ENCODE measurements at regions not wholly inside any gene's neighbourhood (a gene's known extent, or its start where the extent isn't known, plus 50 kb on each side); places are given as distances from the start of the nearest gene placed in this dataset.
"Not testable (repeated sequence)": the region's sequence is repeated elsewhere in the genome, so short reads cannot be mapped to it uniquely, and the experiment has no call there.

GRCh38 chr1:214859647-214860046 is 222.9 kb upstream of the KCNK2 start:
- Histone ChIP-seq H3K4me1 (ENCODE audit: insufficient read depth, low read length) (no peaks in the 10 kb centered on the region), H3K9me3 (ENCODE audit: control insufficient read depth, insufficient read depth, low read length) (no peaks in the 10 kb centered on the region), H3K9ac (ENCODE audit: low read depth, low read length) (no peak overlapping the region), H3K36me3 (ENCODE audit: insufficient read depth, low read length) (no peaks in the 10 kb centered on the region)

GRCh38 chr1:214861615-214862014 is 220.9 kb upstream of the KCNK2 start:
- Histone ChIP-seq H3K9ac (ENCODE audit: low read depth, low read length) (no peak overlapping the region), H3K4me1 (ENCODE audit: insufficient read depth, low read length) (no peaks in the 10 kb centered on the region), H3K9me3 (ENCODE audit: control insufficient read depth, insufficient read depth, low read length) (no peaks in the 10 kb centered on the region), H3K36me3 (ENCODE audit: insufficient read depth, low read length) (no peaks in the 10 kb centered on the region)

DNA sequence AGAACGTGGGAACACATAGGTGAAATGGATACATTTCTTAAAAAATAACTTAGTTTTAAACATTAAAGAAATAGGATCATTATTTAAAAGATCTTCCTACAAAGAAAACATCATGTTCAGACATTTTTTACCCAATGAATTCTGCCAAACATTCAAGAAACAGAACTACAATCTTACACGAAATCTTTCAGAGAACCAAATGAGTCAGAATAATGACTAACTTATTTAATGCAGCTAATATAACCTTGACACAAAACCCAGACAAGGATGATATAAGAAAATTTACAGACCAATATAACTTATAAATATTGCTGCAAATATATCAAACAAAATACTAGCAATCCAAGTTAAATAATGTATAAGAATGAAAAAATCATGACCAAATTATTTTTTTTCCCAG is 220.1 kb upstream of the KCNK2 start:
- Histone ChIP-seq H3K9ac (ENCODE audit: low read depth, low read length) (no peak overlapping the region), H3K4me1 (ENCODE audit: insufficient read depth, low read length) (no peaks in the 10 kb centered on the region), H3K9me3 (ENCODE audit: control insufficient read depth, insufficient read depth, low read length) (no peaks in the 10 kb centered on the region), H3K36me3 (ENCODE audit: insufficient read depth, low read length) (no peaks in the 10 kb centered on the region)

- no peaks in the 10 kb centered on the region for H3K9me3 ChIP-seq (ENCODE audit: control insufficient read depth, insufficient read depth, low read length)
- H3K9ac ChIP-seq (ENCODE audit: low read depth, low read length), result no peak overlapping the region
These were observed 217.4 kb upstream of the KCNK2 start for GRCh38 chr1:214864896-214865688.

GRCh38 chr1:214870426-214870825 is 212.1 kb upstream of the KCNK2 start:
- H3K9ac ChIP-seq (ENCODE audit: low read depth, low read length); H3K36me3 ChIP-seq (ENCODE audit: insufficient read depth, low read length); H3K9me3 ChIP-seq (ENCODE audit: control insufficient read depth, insufficient read depth, low read length); H3K4me1 ChIP-seq (ENCODE audit: insufficient read depth, low read length): not testable (repeated sequence)

More at GRCh38 chr1:214864896-214865688, 217.4 kb upstream of the KCNK2 start:
- H3K4me1 ChIP-seq (ENCODE audit: insufficient read depth, low read length), result no peaks in the 10 kb centered on the region
- no peaks in the 10 kb centered on the region for H3K36me3 ChIP-seq (ENCODE audit: insufficient read depth, low read length)

DNA sequence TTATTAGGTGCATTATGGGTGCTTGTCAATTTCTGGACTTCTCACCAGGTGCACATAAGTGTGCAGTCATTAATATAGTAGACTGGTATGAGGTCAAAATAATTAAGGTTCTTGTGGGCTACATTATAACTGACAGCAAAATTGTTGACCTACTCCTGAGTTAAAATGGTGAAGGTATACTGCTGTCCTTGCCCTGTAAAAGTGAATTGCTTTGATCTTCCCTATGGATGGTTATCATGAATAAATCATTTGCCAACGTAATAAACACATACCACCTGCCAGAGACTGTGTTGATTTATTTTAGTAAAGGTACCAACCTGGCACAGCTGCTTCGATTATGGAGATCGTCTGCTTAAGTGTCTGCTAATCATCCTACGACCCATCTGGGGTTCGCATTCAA is 201.6 kb upstream of the KCNK2 start:
- no peak overlapping the region for H3K9ac ChIP-seq (ENCODE audit: low read depth, low read length)
- H3K9me3 ChIP-seq (ENCODE audit: control insufficient read depth, insufficient read depth, low read length), result no peaks in the 10 kb centered on the region
- H3K4me1 ChIP-seq (ENCODE audit: insufficient read depth, low read length), result no peaks in the 10 kb centered on the region
- H3K36me3 ChIP-seq (ENCODE audit: insufficient read depth, low read length), result no peaks in the 10 kb centered on the region

DNA sequence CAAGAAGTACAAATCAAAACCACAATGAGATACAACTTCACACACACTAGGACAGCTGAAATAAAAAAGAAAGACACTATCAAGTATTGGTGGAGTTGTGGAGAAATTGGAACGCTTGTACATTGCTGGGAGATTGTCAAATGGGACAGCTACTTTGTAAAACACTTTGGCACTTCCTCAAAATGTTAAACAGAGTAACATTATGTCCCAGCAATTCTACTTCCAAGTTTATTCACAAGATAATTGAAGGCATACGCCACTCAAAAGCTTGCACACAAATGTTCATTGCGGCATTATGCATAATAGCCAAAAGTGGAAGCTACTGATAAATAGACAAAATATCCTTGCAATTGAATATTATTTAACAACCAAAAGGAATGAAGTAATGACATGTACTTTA is 199.9 kb upstream of the KCNK2 start:
- Histone ChIP-seq H3K9ac (ENCODE audit: low read depth, low read length) (no peak overlapping the region), H3K9me3 (ENCODE audit: control insufficient read depth, insufficient read depth, low read length) (no peaks in the 10 kb centered on the region), H3K4me1 (ENCODE audit: insufficient read depth, low read length) (no peaks in the 10 kb centered on the region), H3K36me3 (ENCODE audit: insufficient read depth, low read length) (no peaks in the 10 kb centered on the region)

GRCh38 chr1:214895011-214895600 is 187.4 kb upstream of the KCNK2 start:
- Histone ChIP-seq H3K9me3 (ENCODE audit: control insufficient read depth, insufficient read depth, low read length) (no peaks in the 10 kb centered on the region), H3K9ac (ENCODE audit: low read depth, low read length) (no peak overlapping the region), H3K4me1 (ENCODE audit: insufficient read depth, low read length) (no peaks in the 10 kb centered on the region), H3K36me3 (ENCODE audit: insufficient read depth, low read length) (no peaks in the 10 kb centered on the region)

DNA sequence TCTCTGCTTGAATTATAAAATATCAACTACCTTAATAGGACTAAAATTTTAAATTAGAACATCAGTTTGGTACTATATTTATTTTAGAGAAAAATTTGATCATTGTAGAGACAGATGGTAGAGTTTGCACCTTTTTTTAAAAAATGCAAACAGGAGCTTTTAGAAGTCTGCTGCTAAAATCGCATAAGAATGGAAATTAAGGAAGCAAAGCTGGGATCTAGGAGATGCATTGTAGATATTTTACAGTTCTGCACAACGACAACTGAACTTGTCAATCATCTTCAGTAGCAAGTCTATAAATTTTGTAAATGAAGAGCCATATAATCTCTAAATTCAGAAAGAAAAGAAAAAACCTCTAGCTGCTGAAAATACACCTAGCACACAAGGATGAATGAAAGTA is 185.6 kb upstream of the KCNK2 start:
- Histone ChIP-seq H3K9ac (ENCODE audit: low read depth, low read length) (no peak overlapping the region), H3K9me3 (ENCODE audit: control insufficient read depth, insufficient read depth, low read length) (no peaks in the 10 kb centered on the region), H3K4me1 (ENCODE audit: insufficient read depth, low read length) (peaks cover 6% of the 10 kb centered on the region; the same call in 1 of the 2 replicates), H3K36me3 (ENCODE audit: insufficient read depth, low read length) (no peaks in the 10 kb centered on the region)

DNA sequence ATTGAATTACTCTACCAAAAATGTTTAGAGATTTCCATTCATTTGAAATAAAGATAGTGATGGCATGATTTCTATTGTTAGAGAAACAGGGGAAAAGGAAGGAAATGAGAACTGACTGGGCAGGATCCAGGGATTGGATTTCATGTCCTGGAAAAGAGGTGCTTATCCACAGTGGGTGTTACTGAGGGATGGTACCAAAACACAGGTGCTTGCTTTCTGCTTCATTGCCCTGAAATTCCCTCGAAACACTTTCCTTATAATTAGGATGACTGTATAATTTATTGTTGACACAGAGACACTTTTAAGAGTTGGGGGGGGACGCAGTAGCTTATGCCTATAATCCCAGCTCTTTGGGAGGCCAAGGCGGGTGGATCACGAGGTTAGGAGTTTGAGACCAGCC is 185.0 kb upstream of the KCNK2 start:
- Histone ChIP-seq H3K4me1 (ENCODE audit: insufficient read depth, low read length) (peaks cover 6% of the 10 kb centered on the region; the same call in 1 of the 2 replicates), H3K9ac (ENCODE audit: low read depth, low read length) (no peak overlapping the region), H3K36me3 (ENCODE audit: insufficient read depth, low read length) (no peaks in the 10 kb centered on the region)

GRCh38 chr1:214898161-214898560 is 184.4 kb upstream of the KCNK2 start:
- Histone ChIP-seq H3K4me1 (ENCODE audit: insufficient read depth, low read length) (peaks cover 6% of the 10 kb centered on the region; the same call in 1 of the 2 replicates), H3K9ac (ENCODE audit: low read depth, low read length) (no peak overlapping the region), H3K36me3 (ENCODE audit: insufficient read depth, low read length) (no peaks in the 10 kb centered on the region), H3K9me3 (ENCODE audit: control insufficient read depth, insufficient read depth, low read length) (no peaks in the 10 kb centered on the region)

More for the DNA sequence above, 185.0 kb upstream of the KCNK2 start:
- H3K9me3 ChIP-seq (ENCODE audit: control insufficient read depth, insufficient read depth, low read length), result no peaks in the 10 kb centered on the region

- Histone ChIP-seq H3K36me3 (ENCODE audit: insufficient read depth, low read length) (no peaks in the 10 kb centered on the region), H3K9me3 (ENCODE audit: control insufficient read depth, insufficient read depth, low read length) (no peaks in the 10 kb centered on the region), H3K9ac (ENCODE audit: low read depth, low read length) (no peak overlapping the region), H3K4me1 (ENCODE audit: insufficient read depth, low read length) (peaks cover 6% of the 10 kb centered on the region; the same call in 1 of the 2 replicates)
These were observed 183.8 kb upstream of the KCNK2 start for GRCh38 chr1:214898718-214899117.

GRCh38 chr1:214899908-214900460 is 182.6 kb upstream of the KCNK2 start:
- Histone ChIP-seq H3K9me3 (ENCODE audit: control insufficient read depth, insufficient read depth, low read length) (no peaks in the 10 kb centered on the region), H3K9ac (ENCODE audit: low read depth, low read length) (no peak overlapping the region), H3K4me1 (ENCODE audit: insufficient read depth, low read length) (peaks cover 6% of the 10 kb centered on the region; the same call in 1 of the 2 replicates), H3K36me3 (ENCODE audit: insufficient read depth, low read length) (no peaks in the 10 kb centered on the region)

DNA sequence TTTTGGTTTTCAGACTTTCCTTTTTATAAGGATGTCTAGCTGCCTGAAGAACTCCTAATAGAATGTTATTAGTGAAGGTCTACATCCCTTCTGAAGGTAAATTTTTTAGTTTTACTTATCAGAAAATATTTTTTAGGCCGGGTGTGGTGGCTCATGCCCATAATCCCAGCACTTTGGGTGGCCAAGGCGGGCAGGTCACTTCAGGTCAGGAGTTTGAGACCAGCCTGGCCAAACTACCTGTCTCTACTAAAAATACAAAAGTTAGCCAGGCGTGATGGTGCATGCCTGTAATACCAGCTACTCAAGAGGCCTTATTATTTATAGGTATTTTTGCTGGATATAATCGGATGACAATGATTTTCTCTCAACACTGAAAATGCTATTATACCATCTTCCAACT is 181.9 kb upstream of the KCNK2 start:
- no peaks in the 10 kb centered on the region for H3K9me3 ChIP-seq (ENCODE audit: control insufficient read depth, insufficient read depth, low read length)
- H3K9ac ChIP-seq (ENCODE audit: low read depth, low read length), result no peak overlapping the region
- H3K36me3 ChIP-seq (ENCODE audit: insufficient read depth, low read length), result no peaks in the 10 kb centered on the region
- peaks cover 6% of the 10 kb centered on the region; the same call in 1 of the 2 replicates for H3K4me1 ChIP-seq (ENCODE audit: insufficient read depth, low read length)

DNA sequence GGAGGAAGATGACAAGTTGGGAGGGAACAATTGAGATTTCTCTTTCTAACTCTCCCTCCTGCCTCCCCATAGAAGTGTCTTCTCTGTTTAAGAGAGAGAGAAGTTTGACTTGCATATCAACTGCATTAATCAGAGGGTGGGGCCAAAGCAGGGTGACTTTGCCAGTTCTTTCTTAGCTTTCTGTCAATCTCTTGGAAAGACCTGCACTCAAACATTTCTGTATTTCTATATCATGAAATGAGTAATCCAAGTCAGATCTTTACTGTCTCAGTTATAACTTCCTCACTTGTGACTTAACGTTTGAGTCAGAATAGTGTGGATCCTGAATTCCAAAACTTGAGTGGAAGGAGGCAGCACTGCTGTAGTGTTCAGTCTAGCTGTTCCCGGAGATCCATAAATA is 180.8 kb upstream of the KCNK2 start:
- no peaks in the 10 kb centered on the region for H3K9me3 ChIP-seq (ENCODE audit: control insufficient read depth, insufficient read depth, low read length)
- no peaks in the 10 kb centered on the region for H3K36me3 ChIP-seq (ENCODE audit: insufficient read depth, low read length)
- no peak overlapping the region for H3K9ac ChIP-seq (ENCODE audit: low read depth, low read length)
- peaks cover 6% of the 10 kb centered on the region; the same call in 1 of the 2 replicates for H3K4me1 ChIP-seq (ENCODE audit: insufficient read depth, low read length)

All from ES-I3 (cell line).